ENCODE measurements at regions not wholly inside any gene's neighbourhood (a gene's known extent, or its start where the extent isn't known, plus 50 kb on each side); places are given as distances from the start of the nearest gene placed in this dataset.
"Not testable (repeated sequence)": the region's sequence is repeated elsewhere in the genome, so short reads cannot be mapped to it uniquely, and the experiment has no call there.

DNA sequence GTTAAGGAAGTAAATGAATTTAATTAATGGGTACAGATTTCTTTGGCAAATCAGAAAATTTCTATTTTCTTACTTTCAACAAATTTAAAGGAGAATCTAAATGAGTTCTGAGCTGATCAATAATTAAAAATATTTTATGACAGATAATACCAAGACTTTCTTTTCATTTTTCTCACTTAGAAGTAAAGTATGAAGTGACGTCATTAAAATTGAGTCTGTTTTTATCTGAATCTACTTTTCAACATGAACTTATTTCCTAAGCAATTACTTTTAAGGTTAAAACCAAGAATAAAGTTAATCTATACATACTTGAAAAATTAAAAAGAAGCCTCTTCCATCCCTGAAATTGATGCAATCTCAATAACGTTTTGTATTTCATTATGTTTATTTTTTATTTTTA lies 552.8 kb upstream of the ST8SIA4 start:
- no peaks in the 10 kb centered on the region for H3K27me3 ChIP-seq (ENCODE audit: control insufficient read depth, insufficient read depth, low read length)
- no peak overlapping the region for H3K9ac ChIP-seq (ENCODE audit: low read length in 3 of 3)
- H3K27ac ChIP-seq (ENCODE audit: low read depth in 2 of 2, low read length in 2 of 2), result no peak overlapping the region
- no peaks in the 10 kb centered on the region for H3K9me3 ChIP-seq (ENCODE audit: control insufficient read depth in 2 of 3, insufficient read depth in 1 of 3, low read length in 3 of 3)
- FAIRE-seq, result no peak
- no peak for DNase-seq
- H3K36me3 ChIP-seq (ENCODE audit: control insufficient read depth in 2 of 3, insufficient read depth in 3 of 3, low read length in 3 of 3), result no peaks in the 10 kb centered on the region
- H3K4me3 ChIP-seq (ENCODE audit: low read length in 3 of 3), result no peak overlapping the region
- no peaks in the 10 kb centered on the region for H3K4me1 ChIP-seq (ENCODE audit: control insufficient read depth in 2 of 3, insufficient read depth in 2 of 3, low read depth in 1 of 3, low read length in 3 of 3)
- TF ChIP-seq, protein P1, sequence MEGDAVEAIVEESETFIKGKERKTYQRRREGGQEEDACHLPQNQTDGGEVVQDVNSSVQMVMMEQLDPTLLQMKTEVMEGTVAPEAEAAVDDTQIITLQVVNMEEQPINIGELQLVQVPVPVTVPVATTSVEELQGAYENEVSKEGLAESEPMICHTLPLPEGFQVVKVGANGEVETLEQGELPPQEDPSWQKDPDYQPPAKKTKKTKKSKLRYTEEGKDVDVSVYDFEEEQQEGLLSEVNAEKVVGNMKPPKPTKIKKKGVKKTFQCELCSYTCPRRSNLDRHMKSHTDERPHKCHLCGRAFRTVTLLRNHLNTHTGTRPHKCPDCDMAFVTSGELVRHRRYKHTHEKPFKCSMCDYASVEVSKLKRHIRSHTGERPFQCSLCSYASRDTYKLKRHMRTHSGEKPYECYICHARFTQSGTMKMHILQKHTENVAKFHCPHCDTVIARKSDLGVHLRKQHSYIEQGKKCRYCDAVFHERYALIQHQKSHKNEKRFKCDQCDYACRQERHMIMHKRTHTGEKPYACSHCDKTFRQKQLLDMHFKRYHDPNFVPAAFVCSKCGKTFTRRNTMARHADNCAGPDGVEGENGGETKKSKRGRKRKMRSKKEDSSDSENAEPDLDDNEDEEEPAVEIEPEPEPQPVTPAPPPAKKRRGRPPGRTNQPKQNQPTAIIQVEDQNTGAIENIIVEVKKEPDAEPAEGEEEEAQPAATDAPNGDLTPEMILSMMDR (IDR thresholded peaks at IDR 0.05; ENCODE audit: borderline replicate concordance, extremely low read depth, insufficient read depth), result no peak
- intact Hi-C loops (cut with DNase I), result no loop called here

DNA sequence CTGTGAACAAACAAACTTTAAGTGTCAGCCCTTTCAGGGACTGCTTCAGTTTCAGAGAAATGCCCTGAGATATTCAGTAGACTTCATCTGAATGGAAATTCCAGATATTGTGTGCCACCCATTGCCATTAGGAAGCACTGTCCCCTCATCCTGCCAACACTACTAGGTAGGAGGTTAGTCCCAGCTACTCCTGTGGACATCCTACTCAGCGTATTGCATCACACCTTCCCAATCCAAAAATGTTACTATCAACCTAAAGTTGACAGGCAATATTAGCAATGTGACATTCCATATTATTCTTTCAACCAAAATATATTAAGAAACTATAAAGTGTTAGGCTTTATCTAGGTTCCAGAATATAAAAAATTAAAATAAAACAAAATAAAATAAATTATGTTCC lies 552.0 kb upstream of the ST8SIA4 start:
- peak; percentile 3 for FAIRE-seq
- no peak overlapping the region for H3K4me3 ChIP-seq (ENCODE audit: low read length in 3 of 3)
- intact Hi-C loops (cut with DNase I), result no loop called here

DNA sequence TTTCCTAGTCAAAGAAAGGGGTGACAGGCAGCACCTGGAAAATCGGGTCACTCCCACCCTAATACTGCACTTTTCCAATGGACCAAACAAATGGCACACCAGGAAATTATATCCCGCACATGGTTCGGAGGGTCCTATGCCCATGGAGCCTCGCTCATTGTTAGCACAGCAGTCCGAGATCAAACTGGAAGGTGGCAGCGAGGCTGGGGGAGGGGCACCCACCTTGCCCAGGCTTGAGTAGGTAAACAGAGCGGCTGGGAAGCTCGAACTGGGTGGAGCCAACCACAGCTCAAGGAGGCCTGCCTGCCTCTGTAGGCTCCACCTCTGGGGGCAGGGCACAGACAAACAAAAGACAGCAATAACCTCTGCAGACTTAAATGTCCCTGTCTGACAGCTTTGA lies 539.2 kb upstream of the ST8SIA4 start:
- H3K9ac ChIP-seq (ENCODE audit: low read length in 3 of 3); H3K36me3 ChIP-seq (ENCODE audit: control insufficient read depth in 2 of 3, insufficient read depth in 3 of 3, low read length in 3 of 3); DNase-seq; H3K4me1 ChIP-seq (ENCODE audit: control insufficient read depth in 2 of 3, insufficient read depth in 2 of 3, low read depth in 1 of 3, low read length in 3 of 3); H3K27me3 ChIP-seq (ENCODE audit: control insufficient read depth, insufficient read depth, low read length); intact Hi-C loops (cut with DNase I); H3K9me3 ChIP-seq (ENCODE audit: control insufficient read depth in 2 of 3, insufficient read depth in 1 of 3, low read length in 3 of 3); H3K27ac ChIP-seq (ENCODE audit: low read depth in 2 of 2, low read length in 2 of 2); FAIRE-seq; H3K4me3 ChIP-seq (ENCODE audit: low read length in 3 of 3): not testable (repeated sequence)

More for the DNA sequence above, 552.0 kb upstream of the ST8SIA4 start:
- H3K27ac ChIP-seq (ENCODE audit: low read depth in 2 of 2, low read length in 2 of 2), result no peak overlapping the region
- TF ChIP-seq, protein P1 (IDR thresholded peaks at IDR 0.05; ENCODE audit: borderline replicate concordance, extremely low read depth, insufficient read depth), result no peak
- no peaks in the 10 kb centered on the region for H3K9me3 ChIP-seq (ENCODE audit: control insufficient read depth in 2 of 3, insufficient read depth in 1 of 3, low read length in 3 of 3)
- no peak for DNase-seq
- no peaks in the 10 kb centered on the region for H3K4me1 ChIP-seq (ENCODE audit: control insufficient read depth in 2 of 3, insufficient read depth in 2 of 3, low read depth in 1 of 3, low read length in 3 of 3)
- no peak overlapping the region for H3K9ac ChIP-seq (ENCODE audit: low read length in 3 of 3)
- no peaks in the 10 kb centered on the region for H3K27me3 ChIP-seq (ENCODE audit: control insufficient read depth, insufficient read depth, low read length)
- no peaks in the 10 kb centered on the region for H3K36me3 ChIP-seq (ENCODE audit: control insufficient read depth in 2 of 3, insufficient read depth in 3 of 3, low read length in 3 of 3)

DNA sequence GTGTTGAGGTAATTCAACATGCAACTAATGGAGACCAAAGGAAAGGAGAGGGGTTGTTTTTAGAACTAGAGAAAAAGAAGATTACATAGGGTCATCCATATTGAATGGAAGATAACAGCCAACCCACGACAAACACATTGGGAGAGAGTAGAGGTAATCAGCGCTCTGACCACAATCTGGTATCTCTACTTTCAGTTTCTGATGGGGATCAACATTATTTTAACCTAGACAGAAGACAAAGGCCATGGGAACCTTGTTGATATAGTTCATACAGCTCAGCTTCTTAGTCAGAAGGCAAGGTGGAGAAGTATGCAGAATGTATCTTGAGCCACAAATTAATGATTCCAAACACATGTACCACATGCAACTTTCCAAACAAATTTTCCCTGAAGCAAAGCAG lies 537.1 kb upstream of the ST8SIA4 start:
- Histone ChIP-seq H3K4me3 (ENCODE audit: low read length in 3 of 3) (no peak overlapping the region), H3K27ac (ENCODE audit: low read depth in 2 of 2, low read length in 2 of 2) (no peak overlapping the region), H3K36me3 (ENCODE audit: control insufficient read depth in 2 of 3, insufficient read depth in 3 of 3, low read length in 3 of 3) (no peaks in the 10 kb centered on the region), H3K4me1 (ENCODE audit: control insufficient read depth in 2 of 3, insufficient read depth in 2 of 3, low read depth in 1 of 3, low read length in 3 of 3) (no peaks in the 10 kb centered on the region), H3K9ac (ENCODE audit: low read length in 3 of 3) (no peak overlapping the region), H3K9me3 (ENCODE audit: control insufficient read depth in 2 of 3, insufficient read depth in 1 of 3, low read length in 3 of 3) (no peaks in the 10 kb centered on the region), H3K27me3 (ENCODE audit: control insufficient read depth, insufficient read depth, low read length) (no peaks in the 10 kb centered on the region)
- FAIRE-seq (no peak), DNase-seq (no peak)
- intact Hi-C loops (cut with DNase I), result no loop called here
- TF ChIP-seq, protein P1 (IDR thresholded peaks at IDR 0.05; ENCODE audit: borderline replicate concordance, extremely low read depth, insufficient read depth), result no peak
